ENCODE measurements at regions not wholly inside any gene's neighbourhood (a gene's known extent, or its start where the extent isn't known, plus 50 kb on each side); places are given as distances from the start of the nearest gene placed in this dataset.
A peak's percentile ranks its signal among the peaks of the same experiment; 100 is the strongest.

DNA sequence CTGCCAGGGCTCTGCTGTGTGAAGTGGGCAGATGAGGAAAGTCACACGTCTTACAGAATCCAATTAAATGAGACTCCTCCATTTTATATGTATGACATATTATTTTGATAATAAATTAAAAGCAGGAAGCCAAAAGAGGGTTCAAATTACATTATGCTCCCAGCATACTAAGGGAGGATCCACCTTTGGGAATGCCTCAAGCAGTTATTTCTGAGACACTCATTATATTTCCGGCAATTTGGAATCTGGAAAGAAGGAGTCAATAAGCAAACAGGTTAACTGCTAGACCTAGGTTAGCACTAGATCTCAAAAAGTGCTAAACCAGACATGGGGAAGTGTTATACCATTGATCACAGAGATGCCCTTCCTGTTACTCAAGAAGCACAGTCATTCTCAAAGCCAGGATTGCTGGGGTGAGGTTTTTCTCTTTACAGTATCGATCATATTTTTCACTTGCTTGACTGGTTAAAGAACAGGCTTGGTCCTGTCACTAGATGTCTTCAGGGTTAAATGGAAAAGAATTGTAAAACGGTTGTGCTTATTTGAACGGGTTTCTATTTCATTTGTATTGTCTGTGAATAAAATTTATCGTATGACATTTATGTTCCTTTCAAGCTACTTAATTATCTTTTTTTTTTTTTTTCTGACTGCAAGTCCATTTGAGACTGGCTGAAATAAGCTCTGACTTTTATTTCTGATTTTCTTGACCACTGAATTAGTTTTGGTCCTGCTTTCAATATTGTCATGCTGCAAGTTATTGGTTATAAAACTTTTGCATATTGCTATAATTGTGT is 523.2 kb downstream of the KLF12 start:
- no peaks in the 10 kb centered on the region for H3K27me3 ChIP-seq (ENCODE audit: insufficient read depth, poor library complexity, severe bottlenecking)
- H3K27ac ChIP-seq (ENCODE audit: poor library complexity, severe bottlenecking) = peak overlapping the region; percentile 45
- no peaks in the 10 kb centered on the region for H3K9me3 ChIP-seq (ENCODE audit: severe bottlenecking)
- TF ChIP-seq, protein P1, sequence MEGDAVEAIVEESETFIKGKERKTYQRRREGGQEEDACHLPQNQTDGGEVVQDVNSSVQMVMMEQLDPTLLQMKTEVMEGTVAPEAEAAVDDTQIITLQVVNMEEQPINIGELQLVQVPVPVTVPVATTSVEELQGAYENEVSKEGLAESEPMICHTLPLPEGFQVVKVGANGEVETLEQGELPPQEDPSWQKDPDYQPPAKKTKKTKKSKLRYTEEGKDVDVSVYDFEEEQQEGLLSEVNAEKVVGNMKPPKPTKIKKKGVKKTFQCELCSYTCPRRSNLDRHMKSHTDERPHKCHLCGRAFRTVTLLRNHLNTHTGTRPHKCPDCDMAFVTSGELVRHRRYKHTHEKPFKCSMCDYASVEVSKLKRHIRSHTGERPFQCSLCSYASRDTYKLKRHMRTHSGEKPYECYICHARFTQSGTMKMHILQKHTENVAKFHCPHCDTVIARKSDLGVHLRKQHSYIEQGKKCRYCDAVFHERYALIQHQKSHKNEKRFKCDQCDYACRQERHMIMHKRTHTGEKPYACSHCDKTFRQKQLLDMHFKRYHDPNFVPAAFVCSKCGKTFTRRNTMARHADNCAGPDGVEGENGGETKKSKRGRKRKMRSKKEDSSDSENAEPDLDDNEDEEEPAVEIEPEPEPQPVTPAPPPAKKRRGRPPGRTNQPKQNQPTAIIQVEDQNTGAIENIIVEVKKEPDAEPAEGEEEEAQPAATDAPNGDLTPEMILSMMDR (IDR thresholded peaks at IDR 0.05; ENCODE audit: poor library complexity, severe bottlenecking) = no peak
- no peak for DNase-seq (ENCODE audit: low spot score)
- H3K36me3 ChIP-seq (ENCODE audit: low read depth) = no peaks in the 10 kb centered on the region
- peak; percentile 56; the same call in 1 of the 3 replicates for ATAC-seq (ENCODE audit: low read depth)
- H3K4me3 ChIP-seq (ENCODE audit: severe bottlenecking) = no peak overlapping the region
- peaks cover 15% of the 10 kb centered on the region for H3K4me1 ChIP-seq (ENCODE audit: insufficient read depth, poor library complexity, severe bottlenecking)

DNA sequence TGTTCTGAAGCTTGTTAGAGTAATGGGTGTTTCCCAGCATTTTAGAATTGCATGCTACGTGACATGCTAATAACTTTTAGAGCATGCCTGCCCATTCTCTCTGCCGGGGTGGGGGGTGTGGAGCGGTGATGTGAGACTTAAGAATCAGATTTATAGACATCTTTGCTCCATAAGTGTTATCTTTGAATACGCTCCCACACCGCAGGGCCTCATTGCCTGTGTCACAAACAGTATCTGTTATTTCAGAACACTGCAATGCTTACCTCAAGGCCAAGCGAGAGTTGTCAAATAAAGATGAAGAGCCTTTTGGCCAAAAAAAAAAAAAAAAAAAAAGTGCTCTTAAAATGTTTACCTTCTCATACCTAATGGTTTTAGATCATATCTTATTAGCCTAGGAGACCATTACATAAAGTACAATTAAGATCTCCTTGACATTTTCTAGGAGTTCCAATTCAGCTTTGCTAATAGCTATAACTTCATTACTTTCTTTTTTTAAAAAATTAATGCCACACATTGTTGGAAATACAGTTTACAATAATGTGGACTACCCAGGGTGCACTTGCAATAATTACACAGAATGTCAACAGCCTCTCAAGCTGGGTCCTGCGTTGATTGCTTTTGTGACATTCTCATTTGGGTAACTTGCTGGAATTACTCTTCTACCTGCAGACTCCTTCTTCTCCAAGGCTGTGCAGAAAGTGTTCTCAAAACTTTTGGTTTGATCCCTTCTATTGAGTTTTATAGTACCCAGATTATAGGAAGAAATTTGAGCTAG is 525.3 kb downstream of the KLF12 start:
- no peak overlapping the region for H3K27ac ChIP-seq (ENCODE audit: poor library complexity, severe bottlenecking)
- H3K9me3 ChIP-seq (ENCODE audit: severe bottlenecking) = no peaks in the 10 kb centered on the region
- no peak for ATAC-seq (ENCODE audit: low read depth)
- DNase-seq (ENCODE audit: low spot score) = no peak
- H3K36me3 ChIP-seq (ENCODE audit: low read depth) = no peaks in the 10 kb centered on the region
- H3K4me3 ChIP-seq (ENCODE audit: severe bottlenecking) = no peak overlapping the region
- TF ChIP-seq, protein P1 (IDR thresholded peaks at IDR 0.05; ENCODE audit: poor library complexity, severe bottlenecking) = no peak
- no peaks in the 10 kb centered on the region for H3K27me3 ChIP-seq (ENCODE audit: insufficient read depth, poor library complexity, severe bottlenecking)
- H3K4me1 ChIP-seq (ENCODE audit: insufficient read depth, poor library complexity, severe bottlenecking) = peaks cover 15% of the 10 kb centered on the region

DNA sequence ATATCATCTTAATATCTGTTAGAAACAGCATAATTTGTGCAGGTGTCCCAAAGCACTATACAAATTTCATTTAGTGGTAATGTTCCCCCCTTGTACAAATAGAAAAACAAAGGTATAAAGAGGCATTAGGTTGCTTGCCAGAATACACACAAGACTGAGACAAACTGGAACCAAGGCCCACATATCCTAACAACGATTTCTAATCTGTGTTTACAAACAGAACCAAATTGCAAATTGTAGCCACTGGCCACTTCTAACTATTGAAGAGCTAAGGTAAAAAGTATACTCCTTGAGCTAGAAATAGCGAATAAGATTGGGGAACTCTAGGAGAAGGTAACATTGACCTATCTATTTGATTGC is 526.1 kb downstream of the KLF12 start:
- Histone ChIP-seq H3K27me3 (ENCODE audit: insufficient read depth, poor library complexity, severe bottlenecking) (no peaks in the 10 kb centered on the region), H3K27ac (ENCODE audit: poor library complexity, severe bottlenecking) (no peak overlapping the region), H3K36me3 (ENCODE audit: low read depth) (no peaks in the 10 kb centered on the region), H3K9me3 (ENCODE audit: severe bottlenecking) (no peaks in the 10 kb centered on the region), H3K4me1 (ENCODE audit: insufficient read depth, poor library complexity, severe bottlenecking) (peaks cover 23% of the 10 kb centered on the region), H3K4me3 (ENCODE audit: severe bottlenecking) (no peak overlapping the region)
- no peak for DNase-seq (ENCODE audit: low spot score)
- no peak for ATAC-seq (ENCODE audit: low read depth)
- TF ChIP-seq, protein P1 (IDR thresholded peaks at IDR 0.05; ENCODE audit: poor library complexity, severe bottlenecking) = no peak

DNA sequence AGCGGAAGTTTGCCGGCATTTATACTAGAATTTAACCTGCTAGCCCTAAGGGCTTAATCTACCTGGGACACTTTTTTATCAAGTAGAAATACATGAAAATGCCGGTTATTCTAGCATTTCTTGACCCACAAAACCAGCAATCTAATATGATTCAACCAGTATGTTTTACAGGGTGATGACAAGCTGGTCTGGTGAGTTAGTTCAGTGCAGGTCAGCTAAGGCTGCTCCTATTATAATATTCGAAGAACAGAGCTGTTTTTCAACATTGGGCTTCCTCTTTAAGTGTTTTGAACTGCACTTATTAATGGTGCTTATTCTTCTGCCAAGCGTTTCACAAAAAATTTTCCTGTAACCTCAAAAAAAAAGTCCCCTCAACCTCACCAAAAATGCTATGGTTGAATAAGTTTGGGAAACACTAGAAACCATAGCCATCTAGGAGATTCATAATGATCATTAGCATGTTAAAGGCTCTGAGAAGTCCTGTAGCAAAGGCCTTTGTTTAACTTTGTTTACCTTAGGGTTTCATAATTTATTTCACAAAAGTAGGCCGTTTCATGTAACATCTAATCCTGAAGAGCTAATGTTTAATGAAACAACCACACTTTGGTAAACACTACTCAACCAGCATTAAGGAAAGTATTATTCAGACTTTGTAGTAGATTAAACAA is 526.6 kb downstream of the KLF12 start:
- TF ChIP-seq, protein P1 (IDR thresholded peaks at IDR 0.05; ENCODE audit: poor library complexity, severe bottlenecking) = no peak
- H3K27ac ChIP-seq (ENCODE audit: poor library complexity, severe bottlenecking) = no peak overlapping the region
- H3K36me3 ChIP-seq (ENCODE audit: low read depth) = no peaks in the 10 kb centered on the region
- no peak overlapping the region for H3K4me3 ChIP-seq (ENCODE audit: severe bottlenecking)
- no peaks in the 10 kb centered on the region for H3K27me3 ChIP-seq (ENCODE audit: insufficient read depth, poor library complexity, severe bottlenecking)
- no peak for DNase-seq (ENCODE audit: low spot score)
- no peaks in the 10 kb centered on the region for H3K9me3 ChIP-seq (ENCODE audit: severe bottlenecking)
- H3K4me1 ChIP-seq (ENCODE audit: insufficient read depth, poor library complexity, severe bottlenecking) = peaks cover 28% of the 10 kb centered on the region
- no peak for ATAC-seq (ENCODE audit: low read depth)
